Esophagus squamous epithelium (tissue), 4 donors: ENCODE measurements at regions not wholly inside any gene's neighbourhood (a gene's known extent, or its start where the extent isn't known, plus 50 kb on each side); places are given as distances from the start of the nearest gene placed in this dataset.

Experiments used
- POLR2A ChIP-seq, 4 donors: fragments of 450-650 bp; IDR thresholded peaks; one replicate each; pipeline ENCODE4 v1.6.1; 2017; ENCODE audit warnings: antibody characterized with exemption in 4 of 4, mild to moderate bottlenecking in 4 of 4, moderate library complexity in 3 of 4
- TF ChIP-seq, protein P1 (sequence below), 6 experiments: fragments of 450-650 bp in 4 of 6; fragments of 200-600 bp in 2 of 6; sonication (generic) in 2 of 6; IDR thresholded peaks; one replicate each; pipeline ENCODE4 v1.5.1; 2016 to 2019; ENCODE audit warnings: antibody characterized with exemption in 6 of 6, mild to moderate bottlenecking in 4 of 6, moderate library complexity in 4 of 6

DNA sequence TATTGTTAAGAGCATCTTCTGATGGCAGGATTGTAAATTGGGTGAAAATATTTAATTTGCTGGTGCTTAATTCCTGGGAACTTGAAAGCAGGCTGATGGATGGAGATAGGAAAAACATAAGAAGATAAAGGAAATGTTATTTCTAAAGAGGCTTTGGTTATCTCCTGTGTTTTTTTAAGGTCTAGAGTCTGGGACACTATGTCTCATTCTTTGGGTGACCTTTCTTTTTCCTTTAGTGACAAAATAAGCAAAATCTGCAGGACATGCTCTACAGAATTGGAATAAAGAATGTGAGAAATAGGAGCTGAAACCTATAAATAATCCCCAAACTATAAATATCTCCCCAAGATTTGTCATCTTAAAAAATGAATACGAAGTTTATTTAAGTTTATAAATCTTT is 241.7 kb downstream of the DSC3 start:
- TF ChIP-seq, protein P1, sequence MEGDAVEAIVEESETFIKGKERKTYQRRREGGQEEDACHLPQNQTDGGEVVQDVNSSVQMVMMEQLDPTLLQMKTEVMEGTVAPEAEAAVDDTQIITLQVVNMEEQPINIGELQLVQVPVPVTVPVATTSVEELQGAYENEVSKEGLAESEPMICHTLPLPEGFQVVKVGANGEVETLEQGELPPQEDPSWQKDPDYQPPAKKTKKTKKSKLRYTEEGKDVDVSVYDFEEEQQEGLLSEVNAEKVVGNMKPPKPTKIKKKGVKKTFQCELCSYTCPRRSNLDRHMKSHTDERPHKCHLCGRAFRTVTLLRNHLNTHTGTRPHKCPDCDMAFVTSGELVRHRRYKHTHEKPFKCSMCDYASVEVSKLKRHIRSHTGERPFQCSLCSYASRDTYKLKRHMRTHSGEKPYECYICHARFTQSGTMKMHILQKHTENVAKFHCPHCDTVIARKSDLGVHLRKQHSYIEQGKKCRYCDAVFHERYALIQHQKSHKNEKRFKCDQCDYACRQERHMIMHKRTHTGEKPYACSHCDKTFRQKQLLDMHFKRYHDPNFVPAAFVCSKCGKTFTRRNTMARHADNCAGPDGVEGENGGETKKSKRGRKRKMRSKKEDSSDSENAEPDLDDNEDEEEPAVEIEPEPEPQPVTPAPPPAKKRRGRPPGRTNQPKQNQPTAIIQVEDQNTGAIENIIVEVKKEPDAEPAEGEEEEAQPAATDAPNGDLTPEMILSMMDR (IDR thresholded peaks at IDR 0.05), result no peak
- TF ChIP-seq POLR2A (IDR thresholded peaks at IDR 0.05), result no peak
